Thyroid gland (tissue), 4 donors: ENCODE measurements at regions not wholly inside any gene's neighbourhood (a gene's known extent, or its start where the extent isn't known, plus 50 kb on each side); places are given as distances from the start of the nearest gene placed in this dataset.

Experiments used
- DNase-seq, 2 donors: peaks; one replicate each; pipeline ENCODE4 v3.0.0-alpha.2; 2019
- H3K27ac ChIP-seq, 3 donors: fragments of 200-600 bp; sonication (generic); 1 replicate in 2 of 3; 2 replicates in 1 of 3; pipeline ENCODE4 v1.5.1; 2016 to 2019; ENCODE audit warnings: mild to moderate bottlenecking in 1 of 3, moderate library complexity in 1 of 3
- H3K27me3 ChIP-seq: fragments of 200-600 bp; sonication (generic); one replicate; pipeline ENCODE4 v1.5.1; 2019
- H3K36me3 ChIP-seq, 2 donors: fragments of 200-600 bp; sonication (generic); one replicate each; pipeline ENCODE4 v1.5.1; 2016 to 2019
- H3K4me1 ChIP-seq, 2 donors: fragments of 200-600 bp; sonication (generic); one replicate each; pipeline ENCODE4 v1.5.1; 2017 to 2019
- H3K4me3 ChIP-seq, 3 donors: fragments of 200-600 bp; sonication (generic); replicated peaks in 1 of 3; 1 replicate in 2 of 3; 2 replicates in 1 of 3; pipeline ENCODE4 v1.5.1; 2016; ENCODE audit warnings: mild to moderate bottlenecking in 1 of 3
- H3K9me3 ChIP-seq: fragments of 200-600 bp; sonication (generic); one replicate; pipeline ENCODE4 v1.5.1; 2017
- POLR2A ChIP-seq, 2 donors: fragments of 450-650 bp; IDR thresholded peaks; one replicate each; pipeline ENCODE4 v1.6.1; 2017; ENCODE audit warnings: antibody characterized with exemption in 2 of 2, mild to moderate bottlenecking in 2 of 2, moderate library complexity in 1 of 2
- WGBS, 2 donors: methylation state at CpG; one replicate each; pipeline ENCODE4 v1.1.5; 2017; 5-methylcytosine and 5-hydroxymethylcytosine counted together
- intact Hi-C: fragments of 100-400 bp; cut with DNase I; formaldehyde crosslinking; loops from one replicate; pipeline ENCODE4 v1.15.1; 2023
- TF ChIP-seq, protein P1 (sequence below), 6 experiments: fragments of 200-600 bp in 3 of 6; fragments of 450-650 bp in 3 of 6; sonication (generic) in 3 of 6; IDR thresholded peaks; one replicate each; pipeline ENCODE4 v1.5.1; 2016 to 2019; ENCODE audit warnings: antibody characterized with exemption in 6 of 6, mild to moderate bottlenecking in 2 of 6, inconsistent platforms in 1 of 6, moderate library complexity in 1 of 6

DNA sequence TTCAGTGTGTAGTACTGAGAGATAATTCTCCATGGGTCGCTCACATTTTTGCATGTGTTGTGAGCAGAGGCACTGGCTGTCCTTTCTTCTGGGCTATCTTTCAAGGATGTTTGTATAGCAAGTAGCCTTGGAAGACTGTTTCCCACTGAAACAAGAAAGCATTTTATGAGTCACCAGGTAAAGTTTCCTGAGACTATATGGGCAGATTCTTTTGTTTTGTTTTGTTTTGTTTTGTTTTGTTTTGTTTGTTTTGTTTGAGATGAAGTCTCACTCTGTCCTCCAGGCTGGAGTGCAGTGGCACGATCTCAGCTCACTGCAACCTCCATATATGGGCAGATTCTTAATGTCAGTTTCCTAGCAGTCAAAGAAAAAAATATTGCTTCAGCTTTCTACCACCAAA is 912.6 kb downstream of the TTLL7 start:
- no peaks in the 10 kb centered on the region for H3K9me3 ChIP-seq
- no peaks in the 10 kb centered on the region for H3K27me3 ChIP-seq
- H3K4me3 ChIP-seq: no peak overlapping the region
- no peak for TF ChIP-seq POLR2A (IDR thresholded peaks at IDR 0.05)
- TF ChIP-seq, protein P1, sequence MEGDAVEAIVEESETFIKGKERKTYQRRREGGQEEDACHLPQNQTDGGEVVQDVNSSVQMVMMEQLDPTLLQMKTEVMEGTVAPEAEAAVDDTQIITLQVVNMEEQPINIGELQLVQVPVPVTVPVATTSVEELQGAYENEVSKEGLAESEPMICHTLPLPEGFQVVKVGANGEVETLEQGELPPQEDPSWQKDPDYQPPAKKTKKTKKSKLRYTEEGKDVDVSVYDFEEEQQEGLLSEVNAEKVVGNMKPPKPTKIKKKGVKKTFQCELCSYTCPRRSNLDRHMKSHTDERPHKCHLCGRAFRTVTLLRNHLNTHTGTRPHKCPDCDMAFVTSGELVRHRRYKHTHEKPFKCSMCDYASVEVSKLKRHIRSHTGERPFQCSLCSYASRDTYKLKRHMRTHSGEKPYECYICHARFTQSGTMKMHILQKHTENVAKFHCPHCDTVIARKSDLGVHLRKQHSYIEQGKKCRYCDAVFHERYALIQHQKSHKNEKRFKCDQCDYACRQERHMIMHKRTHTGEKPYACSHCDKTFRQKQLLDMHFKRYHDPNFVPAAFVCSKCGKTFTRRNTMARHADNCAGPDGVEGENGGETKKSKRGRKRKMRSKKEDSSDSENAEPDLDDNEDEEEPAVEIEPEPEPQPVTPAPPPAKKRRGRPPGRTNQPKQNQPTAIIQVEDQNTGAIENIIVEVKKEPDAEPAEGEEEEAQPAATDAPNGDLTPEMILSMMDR (IDR thresholded peaks at IDR 0.05): no peak
- DNase-seq: peak; percentile 21 to 42
- H3K36me3 ChIP-seq: no peaks in the 10 kb centered on the region
- intact Hi-C loops: no loop called here
- H3K4me1 ChIP-seq: no peaks in the 10 kb centered on the region
- no peak overlapping the region for H3K27ac ChIP-seq
- WGBS, 2 donors: 16 to 28% methylated on average over 2 of the region's 2 CpGs

GRCh38 chr1:83083589-83084224 is 915.2 kb downstream of the TTLL7 start:
- intact Hi-C loops: no loop called here
- no peaks in the 10 kb centered on the region for H3K27me3 ChIP-seq
- H3K9me3 ChIP-seq: no peaks in the 10 kb centered on the region
- no peaks in the 10 kb centered on the region for H3K36me3 ChIP-seq
- H3K4me1 ChIP-seq: no peaks in the 10 kb centered on the region
- 79 to 80% methylated on average over 2 of the region's 2 CpGs for WGBS, 2 donors
- TF ChIP-seq, protein P1 (IDR thresholded peaks at IDR 0.05): no peak
- no peak for TF ChIP-seq POLR2A (IDR thresholded peaks at IDR 0.05)
- no peak overlapping the region for H3K27ac ChIP-seq
- H3K4me3 ChIP-seq: no peak overlapping the region
- no peak for DNase-seq

DNA sequence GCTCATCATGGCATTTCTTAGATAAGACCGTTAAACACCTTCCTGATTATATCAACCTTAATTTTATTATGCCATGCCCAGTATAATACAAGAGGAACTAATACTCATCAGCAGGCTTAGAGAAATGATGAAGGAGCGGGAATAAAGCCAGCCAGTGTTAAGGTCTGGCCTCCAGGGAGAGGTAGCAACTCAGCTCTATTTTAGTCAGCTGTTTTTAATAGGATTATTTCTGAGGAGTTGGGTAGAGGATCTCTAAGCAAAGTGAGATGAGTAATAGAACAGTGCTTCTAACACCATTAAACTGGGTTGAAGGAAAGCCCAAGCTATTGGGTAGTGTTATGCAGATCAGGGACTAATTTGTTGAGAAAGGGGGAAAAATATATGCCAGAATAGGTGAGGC is 921.5 kb downstream of the TTLL7 start:
- no peak overlapping the region for H3K4me3 ChIP-seq
- no peak for TF ChIP-seq POLR2A (IDR thresholded peaks at IDR 0.05)
- TF ChIP-seq, protein P1 (IDR thresholded peaks at IDR 0.05): no peak
- H3K27ac ChIP-seq: no peak overlapping the region
- H3K36me3 ChIP-seq: no peaks in the 10 kb centered on the region
- no peaks in the 10 kb centered on the region for H3K9me3 ChIP-seq
- DNase-seq: no peak
- intact Hi-C loops: no loop called here
- H3K27me3 ChIP-seq: no peaks in the 10 kb centered on the region
- no peaks in the 10 kb centered on the region for H3K4me1 ChIP-seq
- 78 to 87% methylated on average over 2 of the region's 2 CpGs for WGBS, 2 donors

DNA sequence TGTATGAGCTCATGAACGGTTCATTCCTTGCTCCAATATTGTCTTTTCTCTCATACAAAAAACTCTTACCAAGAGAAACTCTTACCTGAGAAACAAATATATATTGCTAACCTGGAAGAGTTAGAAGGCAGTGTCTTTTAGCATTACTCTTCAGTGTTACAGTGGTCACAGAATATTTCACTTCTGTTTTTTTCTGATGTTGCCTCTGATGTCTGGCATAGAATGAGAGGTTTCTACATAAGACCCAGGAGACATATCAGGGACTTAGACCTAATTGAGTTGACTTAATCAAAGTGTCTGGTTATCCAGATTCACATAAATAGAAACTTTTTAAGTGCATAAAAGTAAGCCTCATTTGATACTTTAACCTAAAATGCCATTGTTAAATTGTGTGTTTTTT is 923.8 kb downstream of the TTLL7 start:
- Histone ChIP-seq H3K27ac (no peak overlapping the region), H3K36me3 (no peaks in the 10 kb centered on the region), H3K4me3 (no peak overlapping the region), H3K27me3 (no peaks in the 10 kb centered on the region), H3K9me3 (no peaks in the 10 kb centered on the region), H3K4me1 (no peaks in the 10 kb centered on the region)
- WGBS, 2 donors: 89 to 96% methylated on average over 1 of the region's 1 CpG
- TF ChIP-seq, protein P1 (IDR thresholded peaks at IDR 0.05): no peak
- TF ChIP-seq POLR2A (IDR thresholded peaks at IDR 0.05): no peak
- intact Hi-C loops: no loop called here
- DNase-seq: no peak

DNA sequence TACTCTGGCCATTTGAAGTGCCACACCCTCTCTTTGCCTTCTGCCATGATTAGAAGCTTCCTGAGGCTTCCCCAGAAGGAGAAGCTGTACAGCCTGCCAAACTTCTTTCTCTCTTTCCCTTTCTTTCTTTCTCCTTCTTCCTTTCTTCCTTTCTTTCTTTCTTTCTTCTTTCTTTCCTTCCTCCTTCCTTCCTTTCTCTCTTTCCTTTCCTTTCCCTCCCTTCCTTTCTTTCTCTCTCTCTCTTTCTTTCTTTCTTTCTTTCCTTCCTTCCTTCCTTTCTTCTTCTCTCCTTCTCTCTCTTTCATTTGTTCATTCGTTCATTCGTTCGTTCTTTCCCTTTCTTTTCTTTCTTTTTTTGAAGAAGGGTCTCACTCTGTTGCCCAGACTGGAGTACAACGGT is 931.0 kb downstream of the TTLL7 start:
- Histone ChIP-seq H3K27me3 (no peaks in the 10 kb centered on the region), H3K4me1 (no peaks in the 10 kb centered on the region), H3K36me3 (no peaks in the 10 kb centered on the region), H3K4me3 (no peak overlapping the region), H3K9me3 (no peaks in the 10 kb centered on the region), H3K27ac (no peak overlapping the region)
- TF ChIP-seq, protein P1 (IDR thresholded peaks at IDR 0.05): no peak
- no peak for TF ChIP-seq POLR2A (IDR thresholded peaks at IDR 0.05)
- WGBS, 2 donors: 82 to 86% methylated on average over 4 of the region's 4 CpGs
- DNase-seq: no peak
- intact Hi-C loops: no loop called here
